Hematopoietic multipotent progenitor cell treated with erythropoietin and hydrocortisone succinate and interleukin-3 and kit ligand, for 6 days (in vitro differentiated cells): ENCODE measurements at regions not wholly inside any gene's neighbourhood (a gene's known extent, or its start where the extent isn't known, plus 50 kb on each side); places are given as distances from the start of the nearest gene placed in this dataset.

Experiments
- DNase-seq: peaks from one replicate; pipeline ENCODE4 v3.0.0-alpha.2; 2015

GRCh38 chr11:18878211-18878610 is 61.0 kb downstream of the MRGPRX1 start:
- no peak for DNase-seq

DNA sequence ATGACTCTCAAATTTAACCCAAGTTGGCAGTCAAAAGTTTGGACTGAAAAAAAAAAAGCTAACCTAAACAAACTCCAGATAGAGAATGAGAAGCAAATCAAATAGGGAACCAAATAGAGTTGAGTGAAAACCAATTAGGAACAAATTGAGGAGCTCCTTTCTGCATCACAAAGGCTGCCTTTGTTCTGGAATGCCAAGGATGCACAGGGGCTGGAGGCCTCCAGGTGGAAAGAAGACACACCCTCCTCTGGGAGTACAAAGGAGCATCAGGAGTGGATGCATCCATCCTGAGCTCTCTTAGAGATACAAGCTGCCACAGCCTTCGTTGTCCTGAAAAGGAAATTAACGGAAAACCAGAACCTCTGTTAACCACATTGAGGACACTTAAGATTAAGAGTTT is 73.3 kb downstream of the MRGPRX1 start:
- DNase-seq: no peak

- DNase-seq: no peak
Measured at GRCh38 chr11:18865261-18865660, 73.7 kb upstream of the PTPN5 start.

- peak; percentile 62 for DNase-seq
Measured at GRCh38 chr11:18853086-18853720, 61.6 kb upstream of the PTPN5 start.

- no peak for DNase-seq
Measured at GRCh38 chr11:18849406-18849805, 57.8 kb upstream of the PTPN5 start.

GRCh38 chr11:18844753-18845367 is 53.3 kb upstream of the PTPN5 start:
- DNase-seq: peak; percentile 79
